ENCODE measurements at regions not wholly inside any gene's neighbourhood (a gene's known extent, or its start where the extent isn't known, plus 50 kb on each side); places are given as distances from the start of the nearest gene placed in this dataset.
"Not testable (repeated sequence)": the region's sequence is repeated elsewhere in the genome, so short reads cannot be mapped to it uniquely, and the experiment has no call there.

- DNase-seq (no peak), ATAC-seq (no peak)
- BruUV-seq (replicated peaks): no TSS peak
- Histone ChIP-seq H3K79me2 (ENCODE audit: low read length) (no peaks in the 10 kb centered on the region), H4K20me1 (ENCODE audit: low read length) (no peaks in the 10 kb centered on the region), H3K27ac (ENCODE audit: low read length) (no peak overlapping the region), H3K9ac (ENCODE audit: low read length) (no peak overlapping the region), H3K9me3 (ENCODE audit: low read length) (no peaks in the 10 kb centered on the region), H3F3A (ENCODE audit: low read length, unreplicated experiment) (no peaks in the 10 kb centered on the region), H3K36me3 (ENCODE audit: low read depth, low read length) (no peaks in the 10 kb centered on the region), H3K4me3 (ENCODE audit: low read length) (no peak overlapping the region), H3K4me1 (ENCODE audit: insufficient read depth, low read length) (no peaks in the 10 kb centered on the region), H2AFZ (ENCODE audit: low read length) (no peak overlapping the region), H3K4me2 (ENCODE audit: low read length) (no peak overlapping the region), H3K27me3 (ENCODE audit: low read length) (peaks cover 8% of the 10 kb centered on the region; the same call in 1 of the 2 replicates), H3K9me2 (replicated peaks; ENCODE audit: low read length) (no peaks in the 10 kb centered on the region)
- CTCF ChIA-PET: no interaction called here
- TF ChIP-seq EZH2 (IDR thresholded peaks at IDR 0.05; ENCODE audit: low read length, unreplicated experiment): no peak
- TF ChIP-seq EZH2phosphoT487 (IDR thresholded peaks at IDR 0.05; ENCODE audit: borderline replicate concordance, low read length): no peak
- TF ChIP-seq, protein P1, sequence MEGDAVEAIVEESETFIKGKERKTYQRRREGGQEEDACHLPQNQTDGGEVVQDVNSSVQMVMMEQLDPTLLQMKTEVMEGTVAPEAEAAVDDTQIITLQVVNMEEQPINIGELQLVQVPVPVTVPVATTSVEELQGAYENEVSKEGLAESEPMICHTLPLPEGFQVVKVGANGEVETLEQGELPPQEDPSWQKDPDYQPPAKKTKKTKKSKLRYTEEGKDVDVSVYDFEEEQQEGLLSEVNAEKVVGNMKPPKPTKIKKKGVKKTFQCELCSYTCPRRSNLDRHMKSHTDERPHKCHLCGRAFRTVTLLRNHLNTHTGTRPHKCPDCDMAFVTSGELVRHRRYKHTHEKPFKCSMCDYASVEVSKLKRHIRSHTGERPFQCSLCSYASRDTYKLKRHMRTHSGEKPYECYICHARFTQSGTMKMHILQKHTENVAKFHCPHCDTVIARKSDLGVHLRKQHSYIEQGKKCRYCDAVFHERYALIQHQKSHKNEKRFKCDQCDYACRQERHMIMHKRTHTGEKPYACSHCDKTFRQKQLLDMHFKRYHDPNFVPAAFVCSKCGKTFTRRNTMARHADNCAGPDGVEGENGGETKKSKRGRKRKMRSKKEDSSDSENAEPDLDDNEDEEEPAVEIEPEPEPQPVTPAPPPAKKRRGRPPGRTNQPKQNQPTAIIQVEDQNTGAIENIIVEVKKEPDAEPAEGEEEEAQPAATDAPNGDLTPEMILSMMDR (conservative IDR thresholded peaks at IDR 0.05; ENCODE audit: low read depth, low read length): no peak
- intact Hi-C loops (cut with micrococcal nuclease): no loop called here
- POLR2A ChIA-PET (ENCODE audit: unreplicated experiment): no interaction called here
Measured at GRCh38 chr7:65279795-65280194, 93.9 kb upstream of the ZNF92 start.

DNA sequence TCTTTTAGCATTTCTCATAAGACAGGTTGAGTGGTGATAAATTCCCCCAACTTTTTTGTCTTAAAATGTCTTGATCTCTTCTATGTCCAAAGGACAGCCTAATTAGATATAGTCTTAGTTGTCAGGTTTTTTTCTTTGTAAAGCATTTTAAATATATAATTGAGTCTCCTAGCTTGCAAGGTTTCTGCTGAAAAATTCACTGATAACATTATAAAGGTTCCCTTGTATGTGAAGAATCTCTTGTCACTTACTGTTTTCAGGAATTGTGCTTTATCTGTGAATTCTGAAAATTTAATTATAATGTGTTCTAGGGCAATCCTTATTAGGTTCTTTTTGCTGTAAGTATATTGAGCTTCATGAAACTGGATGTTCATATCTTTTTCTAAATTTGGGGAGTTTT, 96.8 kb upstream of the ZNF92 start:
- H3K27me3 ChIP-seq (ENCODE audit: low read length): peaks cover 8% of the 10 kb centered on the region; the same call in 1 of the 2 replicates
- H3K4me2 ChIP-seq (ENCODE audit: low read length): no peak overlapping the region
- ATAC-seq (no peak), DNase-seq (no peak)
- no peak overlapping the region for H3K27ac ChIP-seq (ENCODE audit: low read length)
- H2AFZ ChIP-seq (ENCODE audit: low read length): no peak overlapping the region
- no peaks in the 10 kb centered on the region for H4K20me1 ChIP-seq (ENCODE audit: low read length)
- BruUV-seq (replicated peaks): no TSS peak
- H3K79me2 ChIP-seq (ENCODE audit: low read length): no peaks in the 10 kb centered on the region
- no peaks in the 10 kb centered on the region for H3K4me1 ChIP-seq (ENCODE audit: insufficient read depth, low read length)
- no peaks in the 10 kb centered on the region for H3F3A ChIP-seq (ENCODE audit: low read length, unreplicated experiment)
- H3K9me2 ChIP-seq (replicated peaks; ENCODE audit: low read length): no peaks in the 10 kb centered on the region
- no peak overlapping the region for H3K4me3 ChIP-seq (ENCODE audit: low read length)
- no peaks in the 10 kb centered on the region for H3K9me3 ChIP-seq (ENCODE audit: low read length)
- TF ChIP-seq EZH2phosphoT487 (IDR thresholded peaks at IDR 0.05; ENCODE audit: borderline replicate concordance, low read length) (no peak), EZH2 (IDR thresholded peaks at IDR 0.05; ENCODE audit: low read length, unreplicated experiment) (no peak)
- TF ChIP-seq, protein P1 (conservative IDR thresholded peaks at IDR 0.05; ENCODE audit: low read depth, low read length): no peak
- no peaks in the 10 kb centered on the region for H3K36me3 ChIP-seq (ENCODE audit: low read depth, low read length)
- intact Hi-C loops (cut with micrococcal nuclease): no loop called here
- ChIA-PET CTCF (no interaction called here), POLR2A (ENCODE audit: unreplicated experiment) (no interaction called here)
- no peak overlapping the region for H3K9ac ChIP-seq (ENCODE audit: low read length)

DNA sequence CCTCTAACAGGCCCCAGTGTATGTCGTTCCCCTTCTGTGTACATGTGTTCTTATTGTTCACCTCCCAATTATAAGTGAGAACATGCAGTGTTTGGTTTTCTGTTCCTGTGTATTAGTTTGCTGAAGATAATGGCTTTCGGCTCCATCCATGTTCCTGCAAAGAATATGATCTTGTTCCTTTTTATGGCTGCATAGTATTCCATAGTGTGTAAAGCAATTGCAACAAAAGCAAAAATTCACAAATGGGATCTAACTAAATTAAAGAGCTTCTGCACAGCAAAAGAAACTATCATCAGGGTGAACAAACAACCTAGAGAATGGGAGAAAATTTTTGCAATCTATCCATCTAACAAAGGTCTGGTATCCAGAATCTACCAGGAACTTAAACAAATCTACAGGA, 102.2 kb upstream of the ZNF92 start:
- DNase-seq; H3K27ac ChIP-seq (ENCODE audit: low read length); CTCF ChIA-PET; H2AFZ ChIP-seq (ENCODE audit: low read length); H3K4me1 ChIP-seq (ENCODE audit: insufficient read depth, low read length); H4K20me1 ChIP-seq (ENCODE audit: low read length); H3K4me3 ChIP-seq (ENCODE audit: low read length); POLR2A ChIA-PET (ENCODE audit: unreplicated experiment); intact Hi-C loops (cut with micrococcal nuclease); H3K9me2 ChIP-seq (replicated peaks; ENCODE audit: low read length); H3K79me2 ChIP-seq (ENCODE audit: low read length); H3K4me2 ChIP-seq (ENCODE audit: low read length); H3K36me3 ChIP-seq (ENCODE audit: low read depth, low read length); H3K27me3 ChIP-seq (ENCODE audit: low read length); ATAC-seq; H3K9me3 ChIP-seq (ENCODE audit: low read length); BruUV-seq (replicated peaks); H3K9ac ChIP-seq (ENCODE audit: low read length); H3F3A ChIP-seq (ENCODE audit: low read length, unreplicated experiment): not testable (repeated sequence)
